HCT116 (cell line): ENCODE measurements at regions not wholly inside any gene's neighbourhood (a gene's known extent, or its start where the extent isn't known, plus 50 kb on each side); places are given as distances from the start of the nearest gene placed in this dataset.

Experiments used
- ATAC-seq: fragments of 200-7000 bp; cut with Tn5 transposase; 2 replicates; pipeline ENCODE4 v1.9.1; 2020; ENCODE audit warnings: mild to moderate bottlenecking, moderate library complexity
- BruUV-seq: library from RNA; stranded (reverse); fragments of 400-500 nt; replicated peaks from 2 replicates; lab custom pipeline; 2021; lab: Mats Ljungman, UMichigan
- CTCF ChIA-PET: fragments of 300-600 bp; sonication (Branson Sonifier 250); formaldehyde crosslinking; loops from one replicate; lab custom pipeline; 2021; ENCODE audit warnings: antibody characterized with exemption; lab: Charles Lee
- POLR2A ChIA-PET: fragments of 300-600, 350-600 bp; sonication (Branson Sonifier 250); formaldehyde crosslinking; loops from one replicate; lab custom pipeline; 2021; ENCODE audit warnings: antibody characterized with exemption; lab: Charles Lee
- RAD21 ChIA-PET, 2 experiments: fragments of 300-600 bp; sonication (Branson Sonifier 250); formaldehyde crosslinking; loops; one replicate each; lab custom pipeline; 2023; ENCODE audit warnings: low total read pairs in 2 of 2; ENCODE audit not compliant: uncharacterized antibody in 2 of 2, unreplicated experiment in 2 of 2, low non-redundant PET in 1 of 2; lab: Charles Lee
- DNase-seq: peaks from one replicate; pipeline ENCODE4 v3.0.0-alpha.2; 2010; ENCODE audit warnings: low read depth, low spot score
- H2AFZ ChIP-seq: fragments of 200-600 bp; shearing (Covaris generic), sonication (generic); 2 replicates; pipeline ENCODE4 v1.6.1; 2017; ENCODE audit warnings: low read depth, mixed run types, mixed read lengths, antibody characterized with exemption, low read length; ENCODE audit not compliant: poor library complexity, severe bottlenecking
- H3K27ac ChIP-seq: 2 replicates; pipeline ENCODE4 v1.5.1; 2012; ENCODE audit warnings: low read depth, low read length
- H3K27me3 ChIP-seq: fragments of 200-600 bp; sonication (generic); 2 replicates; pipeline ENCODE4 v1.6.1; 2016; ENCODE audit warnings: mixed run types, low read length, mixed read lengths; ENCODE audit not compliant: insufficient read depth
- H3K36me3 ChIP-seq, 2 experiments: fragments of 200-500 bp in 1 of 2; fragments of 200-600 bp in 1 of 2; sonication (Bioruptor generic) in 1 of 2; sonication (generic) in 1 of 2; 2 replicates each; pipeline versions ENCODE4 v1.5.1 to v1.6.1; 2014 to 2016; ENCODE audit warnings: low read length in 2 of 2, inconsistent platforms in 1 of 2, mixed read lengths in 1 of 2, mixed run types in 1 of 2; ENCODE audit not compliant: insufficient read depth in 2 of 2, control insufficient read depth in 1 of 2
- H3K4me1 ChIP-seq, 2 experiments: fragments of 200-600 bp in 1 of 2; sonication (generic) in 1 of 2; 2 replicates each; pipeline versions ENCODE4 v1.5.1 to v1.6.1; 2012 to 2017; ENCODE audit warnings: low read length in 2 of 2, inconsistent platforms in 1 of 2, mild to moderate bottlenecking in 1 of 2, mixed read lengths in 1 of 2, mixed run types in 1 of 2, moderate library complexity in 1 of 2; ENCODE audit not compliant: insufficient read depth in 2 of 2, control insufficient read depth in 1 of 2
- H3K4me2 ChIP-seq: fragments of 200-600 bp; sonication (generic); 2 replicates; pipeline ENCODE4 v1.6.1; 2017; ENCODE audit warnings: mixed run types, low read length, mixed read lengths
- H3K4me3 ChIP-seq, 2 experiments: fragments of 200-600 bp in 1 of 2; sonication (generic) in 1 of 2; replicated peaks in 1 of 2; 2 replicates each; pipeline ENCODE4 v1.5.1; 2011 to 2016; ENCODE audit warnings: low read length in 2 of 2, control low read depth in 1 of 2, low read depth in 1 of 2, mild to moderate bottlenecking in 1 of 2, mixed read lengths in 1 of 2, mixed run types in 1 of 2
- H3K79me2 ChIP-seq: fragments of 200-600 bp; sonication (generic); 2 replicates; pipeline ENCODE4 v1.6.1; 2017; ENCODE audit warnings: mild to moderate bottlenecking, mixed run types, low read length, moderate library complexity, mixed read lengths; ENCODE audit not compliant: insufficient read depth
- H3K9ac ChIP-seq: fragments of 200-600 bp; sonication (generic); 2 replicates; pipeline ENCODE4 v1.6.1; 2016; ENCODE audit warnings: low read length, mixed read lengths
- H3K9me2 ChIP-seq: fragments of 200-600 bp; sonication (generic), shearing (Covaris generic); 2 replicates; pipeline ENCODE4 v1.6.1; 2017; ENCODE audit warnings: mixed run types, mild to moderate bottlenecking, moderate library complexity; ENCODE audit not compliant: insufficient read depth
- H3K9me3 ChIP-seq, 2 experiments: fragments of 200-500 bp in 1 of 2; fragments of 200-600 bp in 1 of 2; sonication (Bioruptor generic) in 1 of 2; sonication (generic) in 1 of 2; 2 replicates each; pipeline ENCODE4 v1.6.1; 2014 to 2017; ENCODE audit warnings: low read length in 2 of 2, mixed read lengths in 2 of 2, inconsistent platforms in 1 of 2, low read depth in 1 of 2, mild to moderate bottlenecking in 1 of 2, mixed run types in 1 of 2, moderate library complexity in 1 of 2; ENCODE audit not compliant: control insufficient read depth in 1 of 2, insufficient read depth in 1 of 2
- H4K20me1 ChIP-seq: fragments of 200-600 bp; sonication (generic), shearing (Covaris generic); 2 replicates; pipeline ENCODE4 v1.6.1; 2017; ENCODE audit warnings: mixed run types, mild to moderate bottlenecking, moderate library complexity; ENCODE audit not compliant: insufficient read depth
- ATF3 ChIP-seq: IDR thresholded peaks from 2 replicates; pipeline ENCODE4 v1.6.1; 2012
- CBX3 ChIP-seq: IDR thresholded peaks from 2 replicates; pipeline ENCODE4 v1.6.1; 2012; ENCODE audit warnings: low read depth
- CTCF ChIP-seq, 3 experiments: fragments of 200-600 bp in 1 of 3; sonication (generic) in 1 of 3; IDR thresholded peaks in 2 of 3; conservative IDR thresholded peaks in 1 of 3; 2 replicates each; pipeline ENCODE4 v1.5.1; 2012 to 2017; ENCODE audit warnings: low read depth in 2 of 3, low read length in 2 of 3, antibody characterized with exemption in 1 of 3, borderline replicate concordance in 1 of 3, control low read depth in 1 of 3, mild to moderate bottlenecking in 1 of 3, mixed read lengths in 1 of 3, mixed run types in 1 of 3, moderate library complexity in 1 of 3; ENCODE audit not compliant: insufficient read depth in 1 of 3
- ELF1 ChIP-seq: IDR thresholded peaks from 2 replicates; pipeline ENCODE4 v1.6.1; 2012; ENCODE audit warnings: low read depth, borderline replicate concordance
- EZH2phosphoT487 ChIP-seq: fragments of 200-600 bp; IDR thresholded peaks from 2 replicates; pipeline ENCODE4 v1.6.1; 2018; ENCODE audit warnings: antibody characterized with exemption, borderline replicate concordance
- FOSL1 ChIP-seq: IDR thresholded peaks from 2 replicates; pipeline ENCODE4 v1.6.1; 2012; ENCODE audit warnings: low read depth
- JUND ChIP-seq: IDR thresholded peaks from 2 replicates; pipeline ENCODE4 v1.6.1; 2012
- POLR2A ChIP-seq: IDR thresholded peaks from 2 replicates; pipeline ENCODE4 v1.7.0; 2011; ENCODE audit warnings: borderline replicate concordance; ENCODE audit not compliant: insufficient read depth, insufficient read length; ENCODE audit errors: extremely low read depth
- SP1 ChIP-seq: IDR thresholded peaks from 2 replicates; pipeline ENCODE4 v1.6.1; 2012; ENCODE audit warnings: low read depth
- SRF ChIP-seq: IDR thresholded peaks from 2 replicates; pipeline ENCODE4 v1.6.1; 2012; ENCODE audit warnings: low read depth
- TCF7L2 ChIP-seq: IDR thresholded peaks from 2 replicates; pipeline ENCODE4 v1.7.0; 2011; ENCODE audit warnings: borderline replicate concordance, inconsistent platforms; ENCODE audit not compliant: insufficient read depth, insufficient read length; ENCODE audit errors: extremely low read depth
- YY1 ChIP-seq: IDR thresholded peaks from 2 replicates; pipeline ENCODE4 v1.6.1; 2011; ENCODE audit warnings: low read length, low read depth, moderate library complexity, mild to moderate bottlenecking; ENCODE audit not compliant: insufficient replicate concordance; ENCODE audit errors: extremely low read depth
- ZBTB33 ChIP-seq: IDR thresholded peaks from 2 replicates; pipeline ENCODE4 v1.6.1; 2011; ENCODE audit warnings: mild to moderate bottlenecking, low read length, moderate library complexity; ENCODE audit not compliant: insufficient replicate concordance; ENCODE audit errors: extremely low read depth
- ZFX ChIP-seq: fragments of 450-650 bp; IDR thresholded peaks from 2 replicates; pipeline ENCODE4 v1.6.1; 2017
- ZNF274 ChIP-seq: fragments of 200-500 bp; sonication (Bioruptor generic); IDR thresholded peaks from 2 replicates; pipeline ENCODE4 v1.6.1; 2014; ENCODE audit warnings: mild to moderate bottlenecking, low read depth, low read length, inconsistent platforms
- intact Hi-C: fragments of 100-400 bp; cut with micrococcal nuclease; formaldehyde crosslinking; loops from 2 replicates; pipeline ENCODE4 v1.10.0; 2022

GRCh38 chr11:130707217-130707616 lies 209.1 kb downstream of the SNX19 start:
- no TSS peak for BruUV-seq
- Histone ChIP-seq H3K36me3 (no peaks in the 10 kb centered on the region), H3K9ac (no peak overlapping the region), H3K4me3 (no peak overlapping the region), H3K4me1 (no peaks in the 10 kb centered on the region), H3K27me3 (peaks cover 7% of the 10 kb centered on the region), H3K9me2 (no peaks in the 10 kb centered on the region), H3K27ac (no peak overlapping the region), H4K20me1 (no peaks in the 10 kb centered on the region)
- ATAC-seq (no peak), DNase-seq (no peak)
- RAD21 ChIA-PET, result no interaction called here
- intact Hi-C loops, result no loop called here
- TF ChIP-seq ELF1 (no peak), SP1 (no peak)
- TF ChIP-seq, all 23 proteins: peak for 0
- H2AFZ ChIP-seq, result no peak overlapping the region
- H3K79me2 ChIP-seq, result no peaks in the 10 kb centered on the region
- H3K4me2 ChIP-seq, result no peak overlapping the region
- no peaks in the 10 kb centered on the region for H3K9me3 ChIP-seq
- ChIA-PET CTCF (no interaction called here), POLR2A (no interaction called here)

- no peak for ATAC-seq
- Histone ChIP-seq H3K4me2 (no peak overlapping the region), H3K27ac (no peak overlapping the region), H3K4me3 (no peak overlapping the region), H3K9ac (no peak overlapping the region), H3K9me2 (no peaks in the 10 kb centered on the region), H3K36me3 (no peaks in the 10 kb centered on the region), H3K79me2 (no peaks in the 10 kb centered on the region), H3K27me3 (peaks cover 9% of the 10 kb centered on the region; the same call in 1 of the 2 replicates), H3K9me3 (no peaks in the 10 kb centered on the region), H3K4me1 (no peaks in the 10 kb centered on the region), H2AFZ (no peak overlapping the region), H4K20me1 (no peaks in the 10 kb centered on the region)
- TF ChIP-seq POLR2A (no peak), SRF (no peak), ATF3 (no peak), EZH2phosphoT487 (no peak), ZBTB33 (no peak), CBX3 (no peak), ELF1 (no peak), TCF7L2 (no peak), YY1 (no peak), SP1 (no peak), FOSL1 (no peak), ZNF274 (no peak), ZFX (no peak), CTCF (IDR thresholded peaks at IDR 0.05 in 2 of 3, conservative IDR thresholded peaks at IDR 0.05 in 1 of 3; ENCODE audit: borderline replicate concordance in 1 of 3, insufficient read depth in 1 of 3, low read depth in 2 of 3, low read length in 2 of 3) (no peak), JUND (no peak)
- DNase-seq, result no peak
- ChIA-PET RAD21 (no interaction called here), POLR2A (no interaction called here), CTCF (no interaction called here)
- no TSS peak for BruUV-seq
- intact Hi-C loops, result no loop called here
Measured at GRCh38 chr11:130709531-130709930, 206.7 kb downstream of the SNX19 start.
